HEK293 (cell line): ENCODE measurements at regions not wholly inside any gene's neighbourhood (a gene's known extent, or its start where the extent isn't known, plus 50 kb on each side); places are given as distances from the start of the nearest gene placed in this dataset.

Source experiments
- CTCF ChIA-PET: fragments of 350-600 bp; formaldehyde crosslinking; extraction: SDS; loops from one replicate; lab custom pipeline; 2021; ENCODE audit warnings: antibody characterized with exemption; lab: Yijun Ruan, JAX
- POLR2A ChIA-PET: fragments of 300-600 bp; formaldehyde crosslinking; extraction: SDS; loops from one replicate; lab custom pipeline; 2020; ENCODE audit warnings: antibody characterized with exemption, inconsistent platforms; lab: Yijun Ruan, JAX
- H3K27ac ChIP-seq: fragments of 200-500 bp; sonication (Bioruptor generic); 2 replicates; pipeline ENCODE4 v1.5.1; 2014; ENCODE audit warnings: low read depth, low read length, control low read depth, inconsistent platforms; ENCODE audit errors: extremely low read depth
- H3K36me3 ChIP-seq, 2 experiments: fragments of 200-500 bp in 1 of 2; sonication (Bioruptor generic) in 1 of 2; 1 replicate in 1 of 2; 2 replicates in 1 of 2; pipeline ENCODE4 v1.5.1; 2014 to 2017; ENCODE audit warnings: inconsistent platforms in 2 of 2, low read length in 2 of 2; ENCODE audit not compliant: control insufficient read depth in 2 of 2, insufficient read depth in 1 of 2
- H3K4me1 ChIP-seq: fragments of 200-500 bp; sonication (Bioruptor generic); 2 replicates; pipeline ENCODE4 v1.5.1; 2014; ENCODE audit warnings: mild to moderate bottlenecking, low read length, inconsistent platforms; ENCODE audit not compliant: control insufficient read depth, insufficient read depth
- H3K4me3 ChIP-seq: 2 replicates; pipeline ENCODE4 v1.5.1; 2011; ENCODE audit warnings: low read depth, mild to moderate bottlenecking, control low read depth, low read length, moderate library complexity
- H3K9me3 ChIP-seq: fragments of 200-500 bp; sonication (Bioruptor generic); 2 replicates; pipeline ENCODE4 v1.5.1; 2014; ENCODE audit warnings: low read depth, low read length, inconsistent platforms; ENCODE audit not compliant: control insufficient read depth, insufficient read depth
- CTCF ChIP-seq: fragments of 450-650 bp; formaldehyde crosslinking; IDR thresholded peaks from 2 replicates; pipeline ENCODE4 v1.5.1; 2016; ENCODE audit warnings: missing biosample characterization, missing genetic modification characterization
- GLI4 ChIP-seq: fragments of 450-650 bp; formaldehyde crosslinking; IDR thresholded peaks from 2 replicates; pipeline ENCODE4 v1.5.1; 2016; ENCODE audit warnings: missing biosample characterization, missing genetic modification characterization
- KLF8 ChIP-seq: fragments of 450-650 bp; formaldehyde crosslinking; IDR thresholded peaks from 2 replicates; pipeline ENCODE4 v1.5.1; 2016; ENCODE audit warnings: missing biosample characterization, missing genetic modification characterization
- OSR2 ChIP-seq: fragments of 450-650 bp; formaldehyde crosslinking; IDR thresholded peaks from 2 replicates; pipeline ENCODE4 v1.5.1; 2016; ENCODE audit warnings: missing biosample characterization, missing genetic modification characterization
- PATZ1 ChIP-seq: fragments of 450-650 bp; formaldehyde crosslinking; IDR thresholded peaks from 2 replicates; pipeline ENCODE4 v1.5.1; 2016; ENCODE audit warnings: missing biosample characterization, missing genetic modification characterization
- PRDM6 ChIP-seq: fragments of 450-650 bp; formaldehyde crosslinking; IDR thresholded peaks from 2 replicates; pipeline ENCODE4 v1.5.1; 2017; ENCODE audit warnings: missing biosample characterization, missing genetic modification characterization
- SP7 ChIP-seq: fragments of 450-650 bp; formaldehyde crosslinking; IDR thresholded peaks from 2 replicates; pipeline ENCODE4 v1.5.1; 2016; ENCODE audit warnings: missing biosample characterization, missing genetic modification characterization
- TRIM28 ChIP-seq: IDR thresholded peaks from 2 replicates; pipeline ENCODE4 v1.6.1; 2011; ENCODE audit warnings: low read length, control low read depth, borderline replicate concordance
- ZBTB1 ChIP-seq: fragments of 450-650 bp; formaldehyde crosslinking; IDR thresholded peaks from 2 replicates; pipeline ENCODE4 v1.5.1; 2016; ENCODE audit warnings: missing biosample characterization, missing genetic modification characterization
- ZFP41 ChIP-seq: fragments of 450-650 bp; formaldehyde crosslinking; IDR thresholded peaks from 2 replicates; pipeline ENCODE4 v1.5.1; 2016; ENCODE audit warnings: missing biosample characterization, missing genetic modification characterization, borderline replicate concordance
- ZNF202 ChIP-seq: fragments of 450-650 bp; formaldehyde crosslinking; IDR thresholded peaks from 2 replicates; pipeline ENCODE4 v1.5.1; 2016; ENCODE audit warnings: missing biosample characterization, missing genetic modification characterization, borderline replicate concordance
- ZNF292 ChIP-seq: fragments of 450-650 bp; formaldehyde crosslinking; IDR thresholded peaks from 2 replicates; pipeline ENCODE4 v1.5.1; 2016; ENCODE audit warnings: low read depth, missing biosample characterization, missing genetic modification characterization, borderline replicate concordance
- ZNF366 ChIP-seq: fragments of 450-650 bp; formaldehyde crosslinking; conservative IDR thresholded peaks from 2 replicates; pipeline ENCODE4 v1.5.1; 2016; ENCODE audit warnings: missing biosample characterization, missing genetic modification characterization
- ZNF37A ChIP-seq: fragments of 450-650 bp; IDR thresholded peaks from 2 replicates; pipeline ENCODE4 v1.5.1; 2018; ENCODE audit warnings: missing biosample characterization, missing genetic modification characterization
- ZNF449 ChIP-seq: fragments of 450-650 bp; formaldehyde crosslinking; IDR thresholded peaks from 2 replicates; pipeline ENCODE4 v1.5.1; 2017; ENCODE audit warnings: missing biosample characterization, mild to moderate bottlenecking, missing genetic modification characterization, moderate library complexity
- ZNF48 ChIP-seq: fragments of 450-650 bp; formaldehyde crosslinking; IDR thresholded peaks from 2 replicates; pipeline ENCODE4 v1.5.1; 2016; ENCODE audit warnings: missing biosample characterization, missing genetic modification characterization
- ZNF510 ChIP-seq: fragments of 450-650 bp; formaldehyde crosslinking; IDR thresholded peaks from 2 replicates; pipeline ENCODE4 v1.5.1; 2018; ENCODE audit warnings: mild to moderate bottlenecking, missing genetic modification characterization, missing biosample characterization; ENCODE audit not compliant: insufficient replicate concordance
- ZNF580 ChIP-seq: fragments of 450-650 bp; formaldehyde crosslinking; IDR thresholded peaks from 2 replicates; pipeline ENCODE4 v1.5.1; 2016; ENCODE audit warnings: missing biosample characterization, missing genetic modification characterization
- ZNF677 ChIP-seq: fragments of 450-650 bp; IDR thresholded peaks from 2 replicates; pipeline ENCODE4 v1.5.0; 2018; ENCODE audit warnings: missing biosample characterization, mild to moderate bottlenecking, missing genetic modification characterization, moderate library complexity
- ZNF692 ChIP-seq: fragments of 450-650 bp; formaldehyde crosslinking; IDR thresholded peaks from 2 replicates; pipeline ENCODE4 v1.5.1; 2016; ENCODE audit warnings: missing biosample characterization, missing genetic modification characterization
- ZNF843 ChIP-seq: fragments of 450-650 bp; formaldehyde crosslinking; IDR thresholded peaks from 2 replicates; pipeline ENCODE4 v1.5.1; 2016; ENCODE audit warnings: missing biosample characterization, missing genetic modification characterization
- ZSCAN16 ChIP-seq: fragments of 450-650 bp; formaldehyde crosslinking; IDR thresholded peaks from 2 replicates; pipeline ENCODE4 v1.5.1; 2016; ENCODE audit warnings: missing biosample characterization, missing genetic modification characterization
- TF ChIP-seq, protein P1 (sequence below): fragments of 450-650 bp; formaldehyde crosslinking; IDR thresholded peaks from 2 replicates; pipeline ENCODE4 v1.5.1; 2016; ENCODE audit warnings: missing biosample characterization, missing genetic modification characterization
- TF ChIP-seq, protein P2 (sequence below): fragments of 450-650 bp; formaldehyde crosslinking; IDR thresholded peaks from 2 replicates; pipeline ENCODE4 v1.5.1; 2016; ENCODE audit warnings: missing biosample characterization, missing genetic modification characterization

- no peaks in the 10 kb centered on the region for H3K36me3 ChIP-seq
- ChIA-PET CTCF (interaction anchor here (1.2 to 1.3 kb wide), 2 partner anchors 16 to 74 kb away, joined by 4 to 5 read pairs; no protein-coding TSS in a partner anchor), POLR2A (no interaction called here)
- H3K4me3 ChIP-seq: no peak overlapping the region
- H3K9me3 ChIP-seq: no peaks in the 10 kb centered on the region
- H3K4me1 ChIP-seq: peaks cover 19% of the 10 kb centered on the region
- TF ChIP-seq ZNF677 (no peak), ZBTB1 (tag by site-specific recombination) (no peak), CTCF (tag by site-specific recombination) (no peak), ZNF366 (no peak), ZFP41 (tag by site-specific recombination) (no peak), GLI4 (tag by site-specific recombination) (no peak), SP7 (peak; percentile 79), KLF8 (tag by site-specific recombination) (no peak), OSR2 (tag by site-specific recombination) (peak; percentile 44; the same call in 1 of the 2 replicates), ZNF692 (tag by site-specific recombination) (no peak), ZNF843 (no peak), ZNF202 (tag by site-specific recombination) (no peak), TRIM28 (no peak), ZNF580 (tag by site-specific recombination) (no peak), PATZ1 (tag by site-specific recombination) (no peak), ZNF48 (no peak), ZNF449 (tag by site-specific recombination) (no peak), PRDM6 (tag by site-specific recombination) (no peak), ZNF37A (tag by site-specific recombination) (no peak), ZNF292 (tag by site-specific recombination) (no peak), ZNF510 (tag by site-specific recombination) (no peak), ZSCAN16 (no peak)
- TF ChIP-seq, protein P1, sequence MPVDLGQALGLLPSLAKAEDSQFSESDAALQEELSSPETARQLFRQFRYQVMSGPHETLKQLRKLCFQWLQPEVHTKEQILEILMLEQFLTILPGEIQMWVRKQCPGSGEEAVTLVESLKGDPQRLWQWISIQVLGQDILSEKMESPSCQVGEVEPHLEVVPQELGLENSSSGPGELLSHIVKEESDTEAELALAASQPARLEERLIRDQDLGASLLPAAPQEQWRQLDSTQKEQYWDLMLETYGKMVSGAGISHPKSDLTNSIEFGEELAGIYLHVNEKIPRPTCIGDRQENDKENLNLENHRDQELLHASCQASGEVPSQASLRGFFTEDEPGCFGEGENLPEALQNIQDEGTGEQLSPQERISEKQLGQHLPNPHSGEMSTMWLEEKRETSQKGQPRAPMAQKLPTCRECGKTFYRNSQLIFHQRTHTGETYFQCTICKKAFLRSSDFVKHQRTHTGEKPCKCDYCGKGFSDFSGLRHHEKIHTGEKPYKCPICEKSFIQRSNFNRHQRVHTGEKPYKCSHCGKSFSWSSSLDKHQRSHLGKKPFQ (tag by site-specific recombination): 0 out of 2 replicates have a peak, but pooled peaks have one; percentile 11
- TF ChIP-seq, protein P2, sequence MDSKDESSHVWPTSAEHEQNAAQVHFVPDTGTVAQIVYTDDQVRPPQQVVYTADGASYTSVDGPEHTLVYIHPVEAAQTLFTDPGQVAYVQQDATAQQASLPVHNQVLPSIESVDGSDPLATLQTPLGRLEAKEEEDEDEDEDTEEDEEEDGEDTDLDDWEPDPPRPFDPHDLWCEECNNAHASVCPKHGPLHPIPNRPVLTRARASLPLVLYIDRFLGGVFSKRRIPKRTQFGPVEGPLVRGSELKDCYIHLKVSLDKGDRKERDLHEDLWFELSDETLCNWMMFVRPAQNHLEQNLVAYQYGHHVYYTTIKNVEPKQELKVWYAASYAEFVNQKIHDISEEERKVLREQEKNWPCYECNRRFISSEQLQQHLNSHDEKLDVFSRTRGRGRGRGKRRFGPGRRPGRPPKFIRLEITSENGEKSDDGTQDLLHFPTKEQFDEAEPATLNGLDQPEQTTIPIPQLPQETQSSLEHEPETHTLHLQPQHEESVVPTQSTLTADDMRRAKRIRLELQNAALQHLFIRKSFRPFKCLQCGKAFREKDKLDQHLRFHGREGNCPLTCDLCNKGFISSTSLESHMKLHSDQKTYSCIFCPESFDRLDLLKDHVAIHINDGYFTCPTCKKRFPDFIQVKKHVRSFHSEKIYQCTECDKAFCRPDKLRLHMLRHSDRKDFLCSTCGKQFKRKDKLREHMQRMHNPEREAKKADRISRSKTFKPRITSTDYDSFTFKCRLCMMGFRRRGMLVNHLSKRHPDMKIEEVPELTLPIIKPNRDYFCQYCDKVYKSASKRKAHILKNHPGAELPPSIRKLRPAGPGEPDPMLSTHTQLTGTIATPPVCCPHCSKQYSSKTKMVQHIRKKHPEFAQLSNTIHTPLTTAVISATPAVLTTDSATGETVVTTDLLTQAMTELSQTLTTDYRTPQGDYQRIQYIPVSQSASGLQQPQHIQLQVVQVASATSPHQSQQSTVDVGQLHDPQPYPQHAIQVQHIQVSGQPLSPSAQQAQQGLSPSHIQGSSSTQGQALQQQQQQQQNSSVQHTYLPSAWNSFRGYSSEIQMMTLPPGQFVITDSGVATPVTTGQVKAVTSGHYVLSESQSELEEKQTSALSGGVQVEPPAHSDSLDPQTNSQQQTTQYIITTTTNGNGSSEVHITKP (tag by site-specific recombination): no peak
- H3K27ac ChIP-seq: no peak overlapping the region
Measured at GRCh38 chr5:17115855-17116254, 101.6 kb upstream of the BASP1 start.
